ENCODE measurements at regions not wholly inside any gene's neighbourhood (a gene's known extent, or its start where the extent isn't known, plus 50 kb on each side); places are given as distances from the start of the nearest gene placed in this dataset.

DNA sequence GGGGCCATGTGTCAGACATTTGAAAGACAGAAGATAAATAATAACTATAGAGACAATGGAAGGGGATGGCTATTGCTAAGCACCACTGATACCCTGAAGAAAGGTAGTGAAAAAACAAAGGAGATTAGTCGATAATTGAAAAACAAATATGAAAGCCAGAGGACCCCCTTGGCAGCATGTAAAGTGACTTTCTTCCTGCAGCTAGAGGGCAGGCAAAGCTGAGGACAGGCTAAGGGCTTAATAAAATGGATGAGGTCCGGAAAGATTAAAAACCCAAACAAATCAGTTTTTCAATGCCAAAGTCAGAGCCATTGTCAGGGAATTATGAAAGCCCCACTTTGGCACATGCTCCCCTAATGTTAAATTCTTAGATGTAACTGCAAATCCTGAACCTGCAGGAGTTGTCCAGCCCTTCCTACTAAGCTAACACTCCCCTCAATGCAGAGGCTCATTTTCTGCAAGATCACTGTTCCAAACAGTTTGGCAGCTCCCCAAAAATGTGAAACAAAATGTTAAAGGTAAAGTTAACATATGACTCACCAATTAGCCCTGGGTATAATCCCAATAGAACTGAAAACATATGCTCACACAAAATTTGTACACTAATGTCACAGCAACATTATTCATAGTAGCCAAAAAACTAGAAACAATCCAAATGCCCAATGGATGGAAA is 1177.9 kb downstream of the GRIK2 start:
- intact Hi-C loops (cut with DNase I), result no loop called here
- Histone ChIP-seq H3K27me3 (no peaks in the 10 kb centered on the region), H3K36me3 (no peaks in the 10 kb centered on the region), H3K27ac (no peak overlapping the region), H3K9me3 (no peaks in the 10 kb centered on the region), H3K4me3 (no peak overlapping the region), H3K4me1 (no peaks in the 10 kb centered on the region)
- WGBS (ENCODE audit: insufficient coverage, low coverage, low lambda C conversion rate, missing lambda C conversion rate), result 69% methylated on average over 2 of the region's 2 CpGs
- DNase-seq (no peak), ATAC-seq (no peak)
- no peak for TF ChIP-seq POLR2A (IDR thresholded peaks at IDR 0.05)
- TF ChIP-seq, protein P1, sequence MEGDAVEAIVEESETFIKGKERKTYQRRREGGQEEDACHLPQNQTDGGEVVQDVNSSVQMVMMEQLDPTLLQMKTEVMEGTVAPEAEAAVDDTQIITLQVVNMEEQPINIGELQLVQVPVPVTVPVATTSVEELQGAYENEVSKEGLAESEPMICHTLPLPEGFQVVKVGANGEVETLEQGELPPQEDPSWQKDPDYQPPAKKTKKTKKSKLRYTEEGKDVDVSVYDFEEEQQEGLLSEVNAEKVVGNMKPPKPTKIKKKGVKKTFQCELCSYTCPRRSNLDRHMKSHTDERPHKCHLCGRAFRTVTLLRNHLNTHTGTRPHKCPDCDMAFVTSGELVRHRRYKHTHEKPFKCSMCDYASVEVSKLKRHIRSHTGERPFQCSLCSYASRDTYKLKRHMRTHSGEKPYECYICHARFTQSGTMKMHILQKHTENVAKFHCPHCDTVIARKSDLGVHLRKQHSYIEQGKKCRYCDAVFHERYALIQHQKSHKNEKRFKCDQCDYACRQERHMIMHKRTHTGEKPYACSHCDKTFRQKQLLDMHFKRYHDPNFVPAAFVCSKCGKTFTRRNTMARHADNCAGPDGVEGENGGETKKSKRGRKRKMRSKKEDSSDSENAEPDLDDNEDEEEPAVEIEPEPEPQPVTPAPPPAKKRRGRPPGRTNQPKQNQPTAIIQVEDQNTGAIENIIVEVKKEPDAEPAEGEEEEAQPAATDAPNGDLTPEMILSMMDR (IDR thresholded peaks at IDR 0.05), result no peak

DNA sequence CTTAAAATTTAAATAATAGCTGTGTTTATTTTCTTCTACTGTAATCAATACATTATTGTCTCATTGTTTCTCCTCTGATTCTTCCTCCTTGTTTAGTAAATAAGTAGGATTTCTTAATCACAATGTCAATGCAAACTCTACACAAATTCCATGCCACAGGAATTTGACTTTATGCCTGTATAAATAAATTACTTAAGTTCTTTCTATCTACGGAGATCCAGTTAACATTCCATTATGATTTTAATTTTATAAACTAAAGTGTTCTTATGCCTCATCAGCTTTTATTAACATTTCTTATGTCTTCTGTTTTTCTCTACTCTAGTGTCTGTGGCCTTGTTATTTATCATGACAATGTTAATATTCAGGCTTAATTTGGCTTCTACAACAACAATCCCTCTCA is 1169.2 kb downstream of the GRIK2 start:
- no peak for ATAC-seq
- no peak overlapping the region for H3K27ac ChIP-seq
- WGBS (ENCODE audit: insufficient coverage, low coverage, low lambda C conversion rate, missing lambda C conversion rate), result 29% methylated on average over 1 of the region's 1 CpG
- TF ChIP-seq, protein P1 (IDR thresholded peaks at IDR 0.05), result no peak
- no peak for TF ChIP-seq POLR2A (IDR thresholded peaks at IDR 0.05)
- no peaks in the 10 kb centered on the region for H3K27me3 ChIP-seq
- no peak for DNase-seq
- no peaks in the 10 kb centered on the region for H3K9me3 ChIP-seq
- no peak overlapping the region for H3K4me3 ChIP-seq
- intact Hi-C loops (cut with DNase I), result no loop called here
- H3K36me3 ChIP-seq, result no peaks in the 10 kb centered on the region
- H3K4me1 ChIP-seq, result no peaks in the 10 kb centered on the region

DNA sequence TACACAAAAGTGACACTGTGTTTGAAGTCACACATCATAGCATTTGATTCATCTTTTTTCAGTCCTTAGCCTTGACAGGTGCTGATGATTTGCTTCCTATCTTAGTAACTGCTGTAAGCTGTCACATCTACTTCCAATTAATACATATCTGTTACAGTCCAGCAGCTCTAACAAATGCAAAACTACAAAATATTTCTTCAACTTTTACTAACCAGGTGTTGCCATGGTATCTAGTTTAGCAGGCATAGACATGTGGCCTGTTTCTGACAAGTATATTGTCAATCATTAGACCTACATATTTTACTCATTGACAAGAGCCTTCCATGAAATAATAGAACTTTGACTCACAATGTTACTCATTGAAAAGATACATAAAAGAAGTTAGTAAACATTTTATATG is 1159.7 kb downstream of the GRIK2 start:
- ATAC-seq (no peak), DNase-seq (no peak)
- no peak overlapping the region for H3K4me3 ChIP-seq
- no peak overlapping the region for H3K27ac ChIP-seq
- no peaks in the 10 kb centered on the region for H3K27me3 ChIP-seq
- H3K4me1 ChIP-seq, result no peaks in the 10 kb centered on the region
- TF ChIP-seq POLR2A (IDR thresholded peaks at IDR 0.05), result no peak
- TF ChIP-seq, protein P1 (IDR thresholded peaks at IDR 0.05), result no peak
- intact Hi-C loops (cut with DNase I), result no loop called here
- no peaks in the 10 kb centered on the region for H3K9me3 ChIP-seq
- no peaks in the 10 kb centered on the region for H3K36me3 ChIP-seq

DNA sequence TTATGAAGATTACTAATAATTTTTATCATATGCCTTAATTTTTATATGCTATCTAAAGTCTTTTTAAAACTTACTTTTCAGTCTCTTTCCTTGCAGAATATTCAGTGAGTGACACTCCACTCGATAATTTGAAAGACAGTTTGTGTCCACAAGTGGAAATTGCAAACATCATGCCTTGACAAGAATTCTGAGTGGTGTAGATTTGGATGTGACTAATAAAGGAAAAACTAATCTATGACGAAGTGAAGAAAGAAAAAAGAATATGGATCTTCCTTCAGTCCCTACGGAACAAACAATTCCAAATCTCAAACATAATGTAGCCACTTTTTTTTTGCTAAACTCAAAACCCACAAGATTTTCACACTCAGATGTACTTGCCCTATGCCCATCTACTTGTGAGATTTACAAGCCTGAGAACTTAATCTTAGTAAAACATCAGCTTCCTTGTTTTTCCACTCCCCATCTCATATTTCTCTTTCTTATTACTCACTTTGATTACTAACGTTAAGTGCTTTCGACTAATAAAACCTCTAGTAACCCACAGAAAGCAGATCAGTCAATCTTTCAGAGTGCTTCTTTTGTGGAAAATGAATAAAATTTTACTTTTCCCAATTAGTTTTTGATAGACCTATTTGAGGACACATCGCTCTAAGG is 1155.8 kb downstream of the GRIK2 start:
- no peak for ATAC-seq

More for the DNA sequence above, 1155.8 kb downstream of the GRIK2 start:
- Histone ChIP-seq H3K4me1 (no peaks in the 10 kb centered on the region), H3K27me3 (no peaks in the 10 kb centered on the region), H3K4me3 (no peak overlapping the region), H3K9me3 (no peaks in the 10 kb centered on the region), H3K36me3 (no peaks in the 10 kb centered on the region), H3K27ac (no peak overlapping the region)
- 37% methylated on average over 6 of the region's 6 CpGs for WGBS (ENCODE audit: insufficient coverage, low coverage, low lambda C conversion rate, missing lambda C conversion rate)
- intact Hi-C loops (cut with DNase I), result no loop called here
- TF ChIP-seq, protein P1 (IDR thresholded peaks at IDR 0.05), result no peak
- no peak for TF ChIP-seq POLR2A (IDR thresholded peaks at IDR 0.05)
- DNase-seq, result no peak
